K562 (cell line): ENCODE measurements at regions not wholly inside any gene's neighbourhood (a gene's known extent, or its start where the extent isn't known, plus 50 kb on each side); places are given as distances from the start of the nearest gene placed in this dataset.
A peak's percentile ranks its signal among the peaks of the same experiment; 100 is the strongest.

Experiments used
- ATAC-seq: fragments of 200-7000 bp; cut with Tn5 transposase; 3 replicates; pipeline ENCODE4 v1.9.1; 2020; ENCODE audit warnings: moderate library complexity
- BruUV-seq: library from RNA; stranded (reverse); fragments of 400-500 nt; replicated peaks from 2 replicates; lab custom pipeline; 2021; lab: Mats Ljungman, UMichigan
- CTCF ChIA-PET: fragments of 300-600 bp; formaldehyde crosslinking; extraction: SDS; loops from one replicate; lab custom pipeline; 2021; ENCODE audit warnings: low intra/inter-chr PET ratio; lab: Yijun Ruan, JAX
- POLR2A ChIA-PET: fragments of 300-600, 350-650 bp; sonication (Branson Sonifier 250); formaldehyde crosslinking; extraction: SDS; loops from one replicate; lab custom pipeline; 2021; ENCODE audit warnings: antibody characterized with exemption, inconsistent platforms; lab: Yijun Ruan, JAX
- DNase-seq, 4 experiments: peaks; one replicate each; pipeline versions ENCODE4 v3.0.0 to v3.0.0-alpha.2; 2011 to 2018; ENCODE audit warnings: low spot score in 3 of 4, mixed read lengths in 3 of 4; ENCODE audit errors: extremely low read depth in 1 of 4
- FAIRE-seq: peaks from 2 replicates; lab custom pipeline; 2011; peaks lifted over from hg19 to GRCh38; lab: Jason Lieb, UNC
- H2AFZ ChIP-seq: 2 replicates; pipeline ENCODE4 v1.6.0; 2011; ENCODE audit warnings: low read depth, low read length, control low read depth, inconsistent platforms
- H3K27ac ChIP-seq: fragments of 200-600 bp; 3 replicates; pipeline ENCODE4 v1.8.0; 2011; ENCODE audit warnings: low read depth, mild to moderate bottlenecking, control low read depth, inconsistent platforms, low read length, moderate library complexity, mixed read lengths; ENCODE audit errors: extremely low read depth
- H3K27me3 ChIP-seq, 2 experiments: fragments of 300-600 bp in 1 of 2; 2 replicates in 1 of 2; 3 replicates in 1 of 2; pipeline versions ENCODE4 v1.6.0 to v1.8.0; 2011; ENCODE audit warnings: inconsistent platforms in 2 of 2, low read length in 2 of 2, mild to moderate bottlenecking in 1 of 2, mixed read lengths in 1 of 2, moderate library complexity in 1 of 2; ENCODE audit not compliant: control insufficient read depth in 2 of 2, insufficient read depth in 2 of 2
- H3K36me3 ChIP-seq: fragments of 300-600 bp; 3 replicates; pipeline ENCODE4 v1.8.0; 2011; ENCODE audit warnings: mild to moderate bottlenecking, low read length, inconsistent platforms; ENCODE audit not compliant: control insufficient read depth, insufficient read depth
- H3K4me1 ChIP-seq, 2 experiments: fragments of 200-600 bp in 1 of 2; replicated peaks in 1 of 2; 2 replicates in 1 of 2; 3 replicates in 1 of 2; pipeline versions ENCODE4 v1.5.1 to v1.8.0; 2011; ENCODE audit warnings: inconsistent platforms in 2 of 2, low read length in 2 of 2, mild to moderate bottlenecking in 1 of 2, mixed read lengths in 1 of 2, moderate library complexity in 1 of 2; ENCODE audit not compliant: control insufficient read depth in 2 of 2, insufficient read depth in 2 of 2
- H3K4me2 ChIP-seq: 2 replicates; pipeline ENCODE4 v1.6.1; 2011; ENCODE audit warnings: low read length, control low read depth, inconsistent platforms, mixed read lengths; ENCODE audit not compliant: insufficient read depth
- H3K4me3 ChIP-seq: fragments of 200-600 bp; sonication (generic), shearing (Covaris generic); 2 replicates; pipeline ENCODE4 v1.5.1; 2016; ENCODE audit warnings: control low read depth, inconsistent platforms
- H3K79me2 ChIP-seq: fragments of 200-600 bp; 3 replicates; pipeline ENCODE4 v1.8.0; 2011; ENCODE audit warnings: low read length, inconsistent platforms; ENCODE audit not compliant: control insufficient read depth, insufficient read depth
- H3K9ac ChIP-seq, 2 experiments: 2 replicates each; pipeline versions ENCODE4 v1.6.0 to v1.6.1; 2011; ENCODE audit warnings: low read depth in 2 of 2, low read length in 2 of 2, control low read depth in 1 of 2, inconsistent platforms in 1 of 2, mild to moderate bottlenecking in 1 of 2, mixed read lengths in 1 of 2; ENCODE audit not compliant: insufficient read depth in 1 of 2
- H3K9me1 ChIP-seq: one replicate; pipeline ENCODE4 v1.6.0; 2011; ENCODE audit warnings: inconsistent platforms, mild to moderate bottlenecking, low read length, moderate library complexity; ENCODE audit not compliant: control insufficient read depth, insufficient read depth
- H3K9me3 ChIP-seq: replicated peaks from 2 replicates; pipeline ENCODE4 v1.5.1; 2011; ENCODE audit warnings: low read depth, low read length, inconsistent platforms; ENCODE audit not compliant: control insufficient read depth, insufficient read depth
- H4K20me1 ChIP-seq: replicated peaks from 2 replicates; pipeline ENCODE4 v1.6.1; 2011; ENCODE audit warnings: low read length, inconsistent platforms, mixed read lengths; ENCODE audit not compliant: control insufficient read depth, insufficient read depth
- BCLAF1 ChIP-seq, 2 experiments: fragments of 450-650 bp in 1 of 2; IDR thresholded peaks; 2 replicates each; pipeline ENCODE4 v1.6.1; 2011 to 2017; ENCODE audit warnings: low read depth in 2 of 2, antibody characterized with exemption in 1 of 2, borderline replicate concordance in 1 of 2, low read length in 1 of 2, mild to moderate bottlenecking in 1 of 2, mixed read lengths in 1 of 2; ENCODE audit not compliant: control insufficient read depth in 1 of 2
- MEF2D ChIP-seq: conservative IDR thresholded peaks from 2 replicates; pipeline ENCODE4 v1.6.1; 2016; ENCODE audit warnings: low read depth, missing genetic modification characterization, missing compliant biosample characterization
- WGBS: fragments of 100-300 bp; shearing (Covaris generic); methylation state at CpG from one replicate; pipeline ENCODE4 v1.1.6; 2016; ENCODE audit warnings: low coverage, mixed read lengths; ENCODE audit not compliant: insufficient coverage; ENCODE audit errors: missing lambda C conversion rate; 5-methylcytosine and 5-hydroxymethylcytosine counted together
- in situ Hi-C: fragments of 300-500 bp; cut with MboI; formaldehyde crosslinking; loops from 4 replicates; pipeline ENCODE4 v1.15.0; 2018; ENCODE audit warnings: inconsistent platforms, mixed read lengths
- intact Hi-C: fragments of 100-400 bp; cut with micrococcal nuclease; formaldehyde crosslinking; loops from 2 replicates; pipeline ENCODE4 v1.14.2; 2022
- TF ChIP-seq, protein P1 (sequence below), 3 experiments: fragments of 200-800 bp in 1 of 3; fragments of 250-450 bp in 1 of 3; fragments of 450-650 bp in 1 of 3; sonication (Bioruptor Pico) in 1 of 3; sonication (Bioruptor generic) in 1 of 3; formaldehyde crosslinking in 1 of 3; IDR thresholded peaks; 2 replicates each; pipeline versions ENCODE4 v1.6.1 to v1.8.0; 2016 to 2022; ENCODE audit warnings: mild to moderate bottlenecking in 2 of 3, missing genetic modification characterization in 2 of 3, missing compliant biosample characterization in 1 of 3, moderate library complexity in 1 of 3

DNA sequence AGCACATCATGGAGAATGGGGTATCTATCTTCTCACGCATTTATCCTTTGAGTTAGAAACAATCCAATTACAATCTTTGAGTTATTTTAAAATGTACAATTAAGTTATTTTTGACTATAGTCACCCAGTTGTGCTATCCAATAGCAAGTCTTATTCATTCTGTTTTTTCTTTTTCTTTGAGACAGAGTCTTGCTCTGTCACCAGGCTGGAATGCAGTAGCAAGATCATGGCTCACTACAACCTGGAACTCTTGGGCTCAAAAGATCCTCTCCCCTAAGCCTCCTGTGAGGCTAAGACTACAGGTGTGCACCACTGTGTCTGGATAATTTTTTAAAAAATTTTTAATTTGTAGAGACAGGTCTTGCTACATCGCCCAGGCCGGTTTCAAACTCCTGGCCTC lies 201.5 kb upstream of the ZNF217 start:
- ATAC-seq (no peak), DNase-seq (no peak), FAIRE-seq (no peak)
- Histone ChIP-seq H3K27me3 (no peaks in the 10 kb centered on the region), H3K4me1 (peaks cover 0 to 5% of the 10 kb centered on the region in 2 experiments; a peak in 1 of 5 replicates), H3K4me3 (no peak overlapping the region), H3K36me3 (no peaks in the 10 kb centered on the region), H2AFZ (no peak overlapping the region), H4K20me1 (no peaks in the 10 kb centered on the region), H3K79me2 (no peaks in the 10 kb centered on the region), H3K9me1 (no peaks in the 10 kb centered on the region), H3K9me3 (no peaks in the 10 kb centered on the region), H3K9ac (no peak overlapping the region), H3K4me2 (no peak overlapping the region), H3K27ac (no peak overlapping the region)
- TF ChIP-seq, protein P1, sequence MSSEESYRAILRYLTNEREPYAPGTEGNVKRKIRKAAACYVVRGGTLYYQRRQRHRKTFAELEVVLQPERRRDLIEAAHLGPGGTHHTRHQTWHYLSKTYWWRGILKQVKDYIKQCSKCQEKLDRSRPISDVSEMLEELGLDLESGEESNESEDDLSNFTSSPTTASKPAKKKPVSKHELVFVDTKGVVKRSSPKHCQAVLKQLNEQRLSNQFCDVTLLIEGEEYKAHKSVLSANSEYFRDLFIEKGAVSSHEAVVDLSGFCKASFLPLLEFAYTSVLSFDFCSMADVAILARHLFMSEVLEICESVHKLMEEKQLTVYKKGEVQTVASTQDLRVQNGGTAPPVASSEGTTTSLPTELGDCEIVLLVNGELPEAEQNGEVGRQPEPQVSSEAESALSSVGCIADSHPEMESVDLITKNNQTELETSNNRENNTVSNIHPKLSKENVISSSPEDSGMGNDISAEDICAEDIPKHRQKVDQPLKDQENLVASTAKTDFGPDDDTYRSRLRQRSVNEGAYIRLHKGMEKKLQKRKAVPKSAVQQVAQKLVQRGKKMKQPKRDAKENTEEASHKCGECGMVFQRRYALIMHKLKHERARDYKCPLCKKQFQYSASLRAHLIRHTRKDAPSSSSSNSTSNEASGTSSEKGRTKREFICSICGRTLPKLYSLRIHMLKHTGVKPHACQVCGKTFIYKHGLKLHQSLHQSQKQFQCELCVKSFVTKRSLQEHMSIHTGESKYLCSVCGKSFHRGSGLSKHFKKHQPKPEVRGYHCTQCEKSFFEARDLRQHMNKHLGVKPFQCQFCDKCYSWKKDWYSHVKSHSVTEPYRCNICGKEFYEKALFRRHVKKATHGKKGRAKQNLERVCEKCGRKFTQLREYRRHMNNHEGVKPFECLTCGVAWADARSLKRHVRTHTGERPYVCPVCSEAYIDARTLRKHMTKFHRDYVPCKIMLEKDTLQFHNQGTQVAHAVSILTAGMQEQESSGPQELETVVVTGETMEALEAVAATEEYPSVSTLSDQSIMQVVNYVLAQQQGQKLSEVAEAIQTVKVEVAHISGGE (CRISPR knock-in tag; IDR thresholded peaks at IDR 0.05), result peak in 1 of 3 experiments; percentile 92; a peak in 2 of 6 replicates
- TF ChIP-seq MEF2D, result no peak
- TF ChIP-seq BCLAF1 (IDR thresholded peaks at IDR 0.05; ENCODE audit: borderline replicate concordance in 1 of 2, control insufficient read depth in 1 of 2, low read depth in 2 of 2, low read length in 1 of 2), result peak in 1 of 2 experiments; percentile 9; a peak in 1 of 4 replicates
- CTCF ChIA-PET, result no interaction called here
- WGBS, result 78% methylated on average over 3 of the region's 3 CpGs
- BruUV-seq, result no TSS peak
- POLR2A ChIA-PET, result no interaction called here
- in situ Hi-C loops, result no loop called here
- intact Hi-C loops, result no loop called here
